HCT116 (cell line): ENCODE measurements at regions not wholly inside any gene's neighbourhood (a gene's known extent, or its start where the extent isn't known, plus 50 kb on each side); places are given as distances from the start of the nearest gene placed in this dataset.
"Not testable (repeated sequence)": the region's sequence is repeated elsewhere in the genome, so short reads cannot be mapped to it uniquely, and the experiment has no call there.

Source experiments
- CTCF ChIP-seq, 3 experiments: fragments of 200-600 bp in 1 of 3; sonication (generic) in 1 of 3; IDR thresholded peaks in 2 of 3; conservative IDR thresholded peaks in 1 of 3; 2 replicates each; pipeline ENCODE4 v1.5.1; 2012 to 2017; ENCODE audit warnings: low read depth in 2 of 3, low read length in 2 of 3, antibody characterized with exemption in 1 of 3, borderline replicate concordance in 1 of 3, control low read depth in 1 of 3, mild to moderate bottlenecking in 1 of 3, mixed read lengths in 1 of 3, mixed run types in 1 of 3, moderate library complexity in 1 of 3; ENCODE audit not compliant: insufficient read depth in 1 of 3
- EZH2 ChIP-seq: fragments of 200-600 bp; sonication (generic); IDR thresholded peaks from 2 replicates; pipeline ENCODE4 v1.6.1; 2017; ENCODE audit warnings: antibody characterized with exemption, mixed run types
- EZH2phosphoT487 ChIP-seq: fragments of 200-600 bp; IDR thresholded peaks from 2 replicates; pipeline ENCODE4 v1.6.1; 2018; ENCODE audit warnings: antibody characterized with exemption, borderline replicate concordance
- JUND ChIP-seq: IDR thresholded peaks from 2 replicates; pipeline ENCODE4 v1.6.1; 2012
- MAX ChIP-seq: IDR thresholded peaks from 2 replicates; pipeline ENCODE4 v1.6.1; 2012
- POLR2A ChIP-seq: IDR thresholded peaks from 2 replicates; pipeline ENCODE4 v1.7.0; 2011; ENCODE audit warnings: borderline replicate concordance; ENCODE audit not compliant: insufficient read depth, insufficient read length; ENCODE audit errors: extremely low read depth
- POLR2AphosphoS5 ChIP-seq: IDR thresholded peaks from 2 replicates; pipeline ENCODE4 v1.6.1; 2011; ENCODE audit warnings: mild to moderate bottlenecking, low read depth, low read length, moderate library complexity
- YY1 ChIP-seq: IDR thresholded peaks from 2 replicates; pipeline ENCODE4 v1.6.1; 2011; ENCODE audit warnings: low read length, low read depth, moderate library complexity, mild to moderate bottlenecking; ENCODE audit not compliant: insufficient replicate concordance; ENCODE audit errors: extremely low read depth
- ZBTB33 ChIP-seq: IDR thresholded peaks from 2 replicates; pipeline ENCODE4 v1.6.1; 2011; ENCODE audit warnings: mild to moderate bottlenecking, low read length, moderate library complexity; ENCODE audit not compliant: insufficient replicate concordance; ENCODE audit errors: extremely low read depth
- ZNF274 ChIP-seq: fragments of 200-500 bp; sonication (Bioruptor generic); IDR thresholded peaks from 2 replicates; pipeline ENCODE4 v1.6.1; 2014; ENCODE audit warnings: mild to moderate bottlenecking, low read depth, low read length, inconsistent platforms

GRCh38 chr20:12555849-12556248, 452.9 kb upstream of the SPTLC3 start:
- not testable (repeated sequence) for TF ChIP-seq EZH2; JUND; POLR2A; EZH2phosphoT487; YY1; POLR2AphosphoS5; CTCF (IDR thresholded peaks at IDR 0.05 in 2 of 3, conservative IDR thresholded peaks at IDR 0.05 in 1 of 3; ENCODE audit: borderline replicate concordance in 1 of 3, insufficient read depth in 1 of 3, low read depth in 2 of 3, low read length in 2 of 3); ZNF274; MAX; ZBTB33
